KMS-11 (cell line): ENCODE measurements at regions not wholly inside any gene's neighbourhood (a gene's known extent, or its start where the extent isn't known, plus 50 kb on each side); places are given as distances from the start of the nearest gene placed in this dataset.

ENCODE experiments used
- H2AFZ ChIP-seq: fragments of 200-600 bp; sonication (generic); 2 replicates; pipeline ENCODE4 v1.6.1; 2016; ENCODE audit warnings: antibody characterized with exemption, mixed run types, low read depth
- H3K27ac ChIP-seq: fragments of 200-600 bp; sonication (generic); 2 replicates; pipeline ENCODE4 v1.6.1; 2016; ENCODE audit warnings: mild to moderate bottlenecking, mixed run types
- H3K27me3 ChIP-seq: fragments of 200-600 bp; sonication (generic); 2 replicates; pipeline ENCODE4 v1.6.1; 2017; ENCODE audit warnings: mild to moderate bottlenecking, low read depth, mixed run types, moderate library complexity; ENCODE audit not compliant: insufficient read depth
- H3K36me3 ChIP-seq: fragments of 200-600 bp; sonication (generic); 2 replicates; pipeline ENCODE4 v1.6.1; 2017; ENCODE audit warnings: mild to moderate bottlenecking, mixed run types; ENCODE audit not compliant: insufficient read depth
- H3K4me1 ChIP-seq: fragments of 200-600 bp; sonication (generic); 2 replicates; pipeline ENCODE4 v1.6.1; 2016; ENCODE audit warnings: mild to moderate bottlenecking, low read depth, mixed run types; ENCODE audit not compliant: poor library complexity, severe bottlenecking
- H3K4me2 ChIP-seq: fragments of 200-600 bp; sonication (generic); 2 replicates; pipeline ENCODE4 v1.7.0; 2016; ENCODE audit warnings: mild to moderate bottlenecking, mixed run types
- H3K4me3 ChIP-seq: fragments of 200-600 bp; sonication (generic); IDR thresholded peaks from 2 replicates; pipeline ENCODE4 v1.6.1; 2017; ENCODE audit warnings: low read depth, low read length, mixed read lengths; ENCODE audit not compliant: insufficient read depth
- H3K79me2 ChIP-seq: fragments of 200-600 bp; sonication (generic); 2 replicates; pipeline ENCODE4 v1.6.1; 2016; ENCODE audit warnings: low read depth, mixed run types; ENCODE audit not compliant: insufficient read depth
- H3K9ac ChIP-seq: fragments of 200-600 bp; sonication (generic); 2 replicates; pipeline ENCODE4 v1.6.1; 2016; ENCODE audit warnings: mild to moderate bottlenecking, mixed run types
- H4K20me1 ChIP-seq: fragments of 200-600 bp; sonication (generic); 2 replicates; pipeline ENCODE4 v1.6.1; 2016; ENCODE audit warnings: mild to moderate bottlenecking, mixed run types; ENCODE audit not compliant: insufficient read depth
- CTCF ChIP-seq: fragments of 200-600 bp; sonication (generic); conservative IDR thresholded peaks from 2 replicates; pipeline ENCODE4 v1.6.1; 2017; ENCODE audit warnings: low read depth, mild to moderate bottlenecking, antibody characterized with exemption, low read length, moderate library complexity, mixed read lengths

GRCh38 chr1:81155131-81155530 lies 645.6 kb upstream of the ADGRL2 start:
- Histone ChIP-seq H4K20me1 (no peaks in the 10 kb centered on the region), H3K79me2 (no peaks in the 10 kb centered on the region), H3K36me3 (no peaks in the 10 kb centered on the region), H3K4me1 (no peaks in the 10 kb centered on the region), H3K27ac (no peak overlapping the region), H3K4me2 (no peak overlapping the region), H2AFZ (no peak overlapping the region), H3K27me3 (no peaks in the 10 kb centered on the region), H3K4me3 (no peak overlapping the region), H3K9ac (no peak overlapping the region)
- no peak for TF ChIP-seq CTCF

- no peaks in the 10 kb centered on the region for H3K79me2 ChIP-seq
- no peaks in the 10 kb centered on the region for H3K4me1 ChIP-seq
- H2AFZ ChIP-seq: no peak overlapping the region
- no peak overlapping the region for H3K4me2 ChIP-seq
- no peak overlapping the region for H3K9ac ChIP-seq
- no peaks in the 10 kb centered on the region for H3K36me3 ChIP-seq
- no peak overlapping the region for H3K27ac ChIP-seq
- no peaks in the 10 kb centered on the region for H3K27me3 ChIP-seq
- no peak overlapping the region for H3K4me3 ChIP-seq
- H4K20me1 ChIP-seq: no peaks in the 10 kb centered on the region
- no peak for TF ChIP-seq CTCF
Observed at GRCh38 chr1:81151206-81151605, 649.5 kb upstream of the ADGRL2 start.

- no peaks in the 10 kb centered on the region for H3K4me1 ChIP-seq
- TF ChIP-seq CTCF: no peak
Observed at GRCh38 chr1:81149649-81150325, 650.9 kb upstream of the ADGRL2 start.

GRCh38 chr1:81144240-81144825 lies 656.4 kb upstream of the ADGRL2 start:
- Histone ChIP-seq H2AFZ (no peak overlapping the region), H3K27ac (no peak overlapping the region), H3K36me3 (no peaks in the 10 kb centered on the region), H3K4me1 (peaks cover 8% of the 10 kb centered on the region), H3K4me3 (no peak overlapping the region), H3K4me2 (no peak overlapping the region), H3K27me3 (no peaks in the 10 kb centered on the region), H3K79me2 (no peaks in the 10 kb centered on the region), H4K20me1 (no peaks in the 10 kb centered on the region), H3K9ac (no peak overlapping the region)
- TF ChIP-seq CTCF: no peak

More at GRCh38 chr1:81149649-81150325, 650.9 kb upstream of the ADGRL2 start:
- Histone ChIP-seq H4K20me1 (no peaks in the 10 kb centered on the region), H3K9ac (no peak overlapping the region), H3K4me2 (no peak overlapping the region), H3K79me2 (no peaks in the 10 kb centered on the region), H3K27ac (no peak overlapping the region), H3K36me3 (no peaks in the 10 kb centered on the region), H3K27me3 (no peaks in the 10 kb centered on the region), H2AFZ (no peak overlapping the region), H3K4me3 (no peak overlapping the region)
